ENCODE measurements at regions not wholly inside any gene's neighbourhood (a gene's known extent, or its start where the extent isn't known, plus 50 kb on each side); places are given as distances from the start of the nearest gene placed in this dataset.
"Not testable (repeated sequence)": the region's sequence is repeated elsewhere in the genome, so short reads cannot be mapped to it uniquely, and the experiment has no call there.

DNA sequence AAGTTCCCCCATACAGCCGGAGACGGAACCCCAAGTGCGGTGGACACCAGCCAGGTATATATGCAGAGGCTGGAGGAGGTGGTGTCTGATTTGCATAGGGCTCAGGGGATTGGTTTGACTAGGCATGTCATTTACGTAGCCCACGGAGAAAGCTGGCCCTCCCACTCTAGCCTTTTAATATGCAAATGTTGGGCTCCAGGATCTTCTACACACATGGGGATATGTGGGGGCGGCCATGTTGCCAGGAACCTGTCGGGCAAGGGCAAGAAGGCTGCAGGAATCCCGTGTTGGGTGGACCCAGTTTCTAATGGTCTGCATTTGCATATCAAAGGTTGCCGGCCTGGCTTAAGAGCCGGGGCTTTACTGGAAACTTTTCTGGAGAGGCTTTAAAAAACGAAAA is 57.4 kb downstream of the FTHL17 start:
- DNase-seq (ENCODE audit: extremely low spot score, unreplicated experiment); H3K9me3 Mint-ChIP-seq (ENCODE audit: unreplicated experiment); H3K36me3 Mint-ChIP-seq (ENCODE audit: unreplicated experiment); H3K27ac Mint-ChIP-seq (ENCODE audit: unreplicated experiment); H3K4me1 Mint-ChIP-seq (ENCODE audit: unreplicated experiment); H3K4me3 Mint-ChIP-seq (ENCODE audit: unreplicated experiment); H3K27me3 Mint-ChIP-seq (ENCODE audit: unreplicated experiment): not testable (repeated sequence)

- TF ChIP-seq, protein P1, sequence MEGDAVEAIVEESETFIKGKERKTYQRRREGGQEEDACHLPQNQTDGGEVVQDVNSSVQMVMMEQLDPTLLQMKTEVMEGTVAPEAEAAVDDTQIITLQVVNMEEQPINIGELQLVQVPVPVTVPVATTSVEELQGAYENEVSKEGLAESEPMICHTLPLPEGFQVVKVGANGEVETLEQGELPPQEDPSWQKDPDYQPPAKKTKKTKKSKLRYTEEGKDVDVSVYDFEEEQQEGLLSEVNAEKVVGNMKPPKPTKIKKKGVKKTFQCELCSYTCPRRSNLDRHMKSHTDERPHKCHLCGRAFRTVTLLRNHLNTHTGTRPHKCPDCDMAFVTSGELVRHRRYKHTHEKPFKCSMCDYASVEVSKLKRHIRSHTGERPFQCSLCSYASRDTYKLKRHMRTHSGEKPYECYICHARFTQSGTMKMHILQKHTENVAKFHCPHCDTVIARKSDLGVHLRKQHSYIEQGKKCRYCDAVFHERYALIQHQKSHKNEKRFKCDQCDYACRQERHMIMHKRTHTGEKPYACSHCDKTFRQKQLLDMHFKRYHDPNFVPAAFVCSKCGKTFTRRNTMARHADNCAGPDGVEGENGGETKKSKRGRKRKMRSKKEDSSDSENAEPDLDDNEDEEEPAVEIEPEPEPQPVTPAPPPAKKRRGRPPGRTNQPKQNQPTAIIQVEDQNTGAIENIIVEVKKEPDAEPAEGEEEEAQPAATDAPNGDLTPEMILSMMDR (IDR thresholded peaks at IDR 0.05), result no peak
- H3K9me3 Mint-ChIP-seq (ENCODE audit: unreplicated experiment), result peaks cover 8% of the 10 kb centered on the region
- H3K4me3 Mint-ChIP-seq (ENCODE audit: unreplicated experiment), result no peak overlapping the region
- H3K27ac Mint-ChIP-seq (ENCODE audit: unreplicated experiment), result no peak overlapping the region
- no peaks in the 10 kb centered on the region for H3K27me3 Mint-ChIP-seq (ENCODE audit: unreplicated experiment)
- DNase-seq (ENCODE audit: extremely low spot score, unreplicated experiment), result no peak
- no peaks in the 10 kb centered on the region for H3K36me3 Mint-ChIP-seq (ENCODE audit: unreplicated experiment)
- no peaks in the 10 kb centered on the region for H3K4me1 Mint-ChIP-seq (ENCODE audit: unreplicated experiment)
Measured at GRCh38 chrX:31012509-31013025, 59.3 kb downstream of the FTHL17 start.

DNA sequence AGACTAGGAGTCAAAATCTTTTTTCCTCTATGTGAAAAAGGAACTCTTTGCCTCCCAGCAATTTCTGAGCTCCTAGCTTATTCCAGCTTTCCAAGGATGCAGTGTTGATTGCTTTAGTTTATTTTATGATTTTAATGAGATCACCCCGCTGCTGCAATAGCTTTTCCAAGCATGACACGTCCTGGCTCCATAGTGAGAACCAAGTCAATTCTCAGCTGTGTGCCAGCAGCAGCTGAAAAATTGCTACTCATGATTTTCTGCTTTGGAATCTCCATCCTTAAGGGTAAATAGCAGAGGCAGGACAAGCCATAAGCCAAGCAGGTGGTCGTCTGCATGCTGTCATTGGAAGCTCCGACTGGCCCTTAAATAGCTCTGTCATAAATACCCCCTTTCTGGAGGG is 64.5 kb downstream of the FTHL17 start:
- TF ChIP-seq, protein P1 (IDR thresholded peaks at IDR 0.05), result no peak
- Mint-ChIP-seq H3K36me3 (ENCODE audit: unreplicated experiment) (no peaks in the 10 kb centered on the region), H3K4me1 (ENCODE audit: unreplicated experiment) (no peaks in the 10 kb centered on the region), H3K4me3 (ENCODE audit: unreplicated experiment) (no peak overlapping the region), H3K27me3 (ENCODE audit: unreplicated experiment) (peaks cover 2% of the 10 kb centered on the region), H3K9me3 (ENCODE audit: unreplicated experiment) (peaks cover 6% of the 10 kb centered on the region), H3K27ac (ENCODE audit: unreplicated experiment) (no peak overlapping the region)
- no peak for DNase-seq (ENCODE audit: extremely low spot score, unreplicated experiment)

DNA sequence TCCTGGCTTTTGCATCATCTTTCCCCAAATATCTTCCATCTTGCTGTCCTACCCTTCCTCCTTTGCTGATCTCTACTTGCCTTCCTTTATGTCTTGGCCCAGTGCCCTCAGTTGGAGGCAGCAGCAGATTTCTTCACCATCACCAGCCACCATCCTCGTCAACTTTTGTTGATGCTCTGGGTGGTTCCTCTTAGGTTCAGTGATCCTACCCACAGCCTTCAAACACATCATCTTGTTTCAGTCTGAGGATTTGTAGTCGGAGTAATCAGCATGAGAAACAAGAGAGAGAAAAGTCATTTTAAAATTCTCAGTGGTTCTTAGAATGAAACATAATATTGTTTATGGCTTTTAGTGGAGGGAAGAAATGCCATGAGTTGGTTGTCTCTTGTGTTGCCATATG is 65.8 kb downstream of the FTHL17 start:
- H3K4me1 Mint-ChIP-seq (ENCODE audit: unreplicated experiment), result no peaks in the 10 kb centered on the region
- H3K27me3 Mint-ChIP-seq (ENCODE audit: unreplicated experiment), result peaks cover 2% of the 10 kb centered on the region
- DNase-seq (ENCODE audit: extremely low spot score, unreplicated experiment), result no peak
- no peaks in the 10 kb centered on the region for H3K36me3 Mint-ChIP-seq (ENCODE audit: unreplicated experiment)
- no peak overlapping the region for H3K4me3 Mint-ChIP-seq (ENCODE audit: unreplicated experiment)
- H3K27ac Mint-ChIP-seq (ENCODE audit: unreplicated experiment), result no peak overlapping the region
- H3K9me3 Mint-ChIP-seq (ENCODE audit: unreplicated experiment), result peaks cover 6% of the 10 kb centered on the region
- TF ChIP-seq, protein P1 (IDR thresholded peaks at IDR 0.05), result no peak

GRCh38 chrX:30997411-30997810 is 74.4 kb downstream of the FTHL17 start:
- H3K9me3 Mint-ChIP-seq (ENCODE audit: unreplicated experiment), result no peaks in the 10 kb centered on the region
- DNase-seq (ENCODE audit: extremely low spot score, unreplicated experiment), result no peak
- H3K4me3 Mint-ChIP-seq (ENCODE audit: unreplicated experiment), result no peak overlapping the region
- H3K4me1 Mint-ChIP-seq (ENCODE audit: unreplicated experiment), result no peaks in the 10 kb centered on the region
- TF ChIP-seq, protein P1 (IDR thresholded peaks at IDR 0.05), result no peak
- H3K36me3 Mint-ChIP-seq (ENCODE audit: unreplicated experiment), result no peaks in the 10 kb centered on the region
- H3K27ac Mint-ChIP-seq (ENCODE audit: unreplicated experiment), result no peak overlapping the region
- H3K27me3 Mint-ChIP-seq (ENCODE audit: unreplicated experiment), result no peaks in the 10 kb centered on the region

GRCh38 chrX:30995705-30996104 is 76.1 kb downstream of the FTHL17 start:
- Mint-ChIP-seq H3K9me3 (ENCODE audit: unreplicated experiment) (no peaks in the 10 kb centered on the region), H3K4me1 (ENCODE audit: unreplicated experiment) (no peaks in the 10 kb centered on the region), H3K36me3 (ENCODE audit: unreplicated experiment) (no peaks in the 10 kb centered on the region), H3K27ac (ENCODE audit: unreplicated experiment) (no peak overlapping the region), H3K27me3 (ENCODE audit: unreplicated experiment) (peaks cover 3% of the 10 kb centered on the region), H3K4me3 (ENCODE audit: unreplicated experiment) (no peak overlapping the region)
- no peak for DNase-seq (ENCODE audit: extremely low spot score, unreplicated experiment)
- TF ChIP-seq, protein P1 (IDR thresholded peaks at IDR 0.05), result no peak
